IPS-20b (cell line): ENCODE measurements at regions not wholly inside any gene's neighbourhood (a gene's known extent, or its start where the extent isn't known, plus 50 kb on each side); places are given as distances from the start of the nearest gene placed in this dataset.

Source experiments
- H3K27ac ChIP-seq: one replicate; pipeline ENCODE4 v1.5.1; 2013; ENCODE audit warnings: low read length
- H3K27me3 ChIP-seq: 2 replicates; pipeline ENCODE4 v1.6.1; 2013; ENCODE audit warnings: mild to moderate bottlenecking, low read length, inconsistent platforms; ENCODE audit not compliant: insufficient read depth
- H3K36me3 ChIP-seq: 2 replicates; pipeline ENCODE4 v1.6.1; 2013; ENCODE audit warnings: low read depth, mild to moderate bottlenecking, inconsistent platforms, low read length, moderate library complexity; ENCODE audit not compliant: insufficient read depth
- H3K4me1 ChIP-seq: 2 replicates; pipeline ENCODE4 v1.6.1; 2013; ENCODE audit warnings: mild to moderate bottlenecking, control low read depth, inconsistent platforms, low read length, moderate library complexity; ENCODE audit not compliant: insufficient read depth
- H3K4me3 ChIP-seq: 2 replicates; pipeline ENCODE4 v1.5.1; 2013; ENCODE audit warnings: mild to moderate bottlenecking, low read length, inconsistent platforms
- H3K9ac ChIP-seq: 2 replicates; pipeline ENCODE4 v1.6.1; 2013; ENCODE audit warnings: low read depth, mild to moderate bottlenecking, inconsistent platforms, low read length, moderate library complexity
- H3K9me3 ChIP-seq: 2 replicates; pipeline ENCODE4 v1.6.1; 2013; ENCODE audit warnings: mild to moderate bottlenecking, low read depth, low read length, inconsistent platforms; ENCODE audit not compliant: insufficient read depth

DNA sequence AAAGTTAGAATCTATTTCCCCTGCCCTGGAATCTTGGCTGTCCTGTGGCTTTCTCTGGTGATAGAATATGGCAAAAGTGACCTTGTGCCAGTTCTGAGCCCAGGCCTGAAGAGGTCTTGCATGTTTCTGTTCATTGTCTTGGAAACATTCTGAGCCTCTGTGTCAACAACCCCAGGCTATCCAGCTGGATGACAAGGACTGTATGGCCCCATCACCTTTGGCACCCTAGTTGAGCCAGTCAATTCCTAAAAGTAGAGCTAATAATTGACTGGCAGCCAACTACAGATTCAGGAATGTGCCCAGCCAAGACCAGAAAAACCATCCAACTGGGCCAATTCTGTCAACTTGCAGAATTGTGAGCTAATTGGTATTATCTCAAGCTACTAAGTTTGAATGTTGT lies 514.1 kb upstream of the LARGE1 start:
- no peaks in the 10 kb centered on the region for H3K4me1 ChIP-seq
- no peaks in the 10 kb centered on the region for H3K36me3 ChIP-seq
- H3K27ac ChIP-seq = no peak overlapping the region
- no peak overlapping the region for H3K4me3 ChIP-seq
- no peaks in the 10 kb centered on the region for H3K9me3 ChIP-seq
- no peaks in the 10 kb centered on the region for H3K27me3 ChIP-seq
- no peak overlapping the region for H3K9ac ChIP-seq

DNA sequence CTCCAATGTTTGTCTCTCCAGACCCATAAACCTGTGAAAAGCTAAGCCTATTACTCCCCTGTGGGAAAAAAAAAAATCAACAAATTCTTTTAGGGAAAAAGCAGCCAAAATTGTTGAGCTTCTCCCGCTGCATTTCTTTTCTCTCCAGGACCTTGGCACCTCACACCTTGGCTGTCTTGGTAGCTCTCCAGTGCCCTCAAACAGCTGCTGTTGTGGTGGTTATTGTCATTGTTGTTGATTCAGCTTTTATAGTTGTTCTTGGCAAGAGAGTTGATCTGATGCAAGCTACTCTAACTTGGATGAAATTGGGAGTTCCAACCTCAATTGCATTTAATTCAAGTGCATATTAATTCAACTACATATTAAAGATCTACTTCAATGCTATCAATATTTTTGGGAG lies 516.9 kb upstream of the LARGE1 start:
- Histone ChIP-seq H3K9me3 (no peaks in the 10 kb centered on the region), H3K27ac (no peak overlapping the region), H3K36me3 (no peaks in the 10 kb centered on the region), H3K9ac (no peak overlapping the region), H3K27me3 (no peaks in the 10 kb centered on the region), H3K4me1 (no peaks in the 10 kb centered on the region), H3K4me3 (no peak overlapping the region)

DNA sequence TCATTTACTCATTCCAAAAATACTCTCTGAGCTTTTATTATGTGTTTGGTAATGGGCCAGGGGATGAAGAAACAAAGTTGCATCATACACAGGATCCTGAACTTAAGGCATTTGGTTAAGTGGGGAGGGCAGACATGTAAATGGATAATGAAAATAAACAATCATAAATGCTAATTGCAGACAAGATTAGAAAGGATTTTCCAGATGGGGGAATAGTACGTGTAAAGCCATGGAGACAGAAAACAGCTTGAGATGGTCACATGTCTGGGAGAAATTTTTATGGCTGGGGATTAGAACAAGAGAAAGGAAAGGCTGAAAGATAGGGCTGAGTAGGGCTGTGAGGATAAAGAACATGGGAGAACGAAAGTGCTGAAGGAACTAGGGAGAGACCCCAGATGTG lies 534.3 kb upstream of the LARGE1 start:
- no peaks in the 10 kb centered on the region for H3K27me3 ChIP-seq
- H3K4me3 ChIP-seq = no peak overlapping the region
- H3K9ac ChIP-seq = no peak overlapping the region
- no peaks in the 10 kb centered on the region for H3K36me3 ChIP-seq
- H3K4me1 ChIP-seq = no peaks in the 10 kb centered on the region
- H3K9me3 ChIP-seq = no peaks in the 10 kb centered on the region
- H3K27ac ChIP-seq = no peak overlapping the region

DNA sequence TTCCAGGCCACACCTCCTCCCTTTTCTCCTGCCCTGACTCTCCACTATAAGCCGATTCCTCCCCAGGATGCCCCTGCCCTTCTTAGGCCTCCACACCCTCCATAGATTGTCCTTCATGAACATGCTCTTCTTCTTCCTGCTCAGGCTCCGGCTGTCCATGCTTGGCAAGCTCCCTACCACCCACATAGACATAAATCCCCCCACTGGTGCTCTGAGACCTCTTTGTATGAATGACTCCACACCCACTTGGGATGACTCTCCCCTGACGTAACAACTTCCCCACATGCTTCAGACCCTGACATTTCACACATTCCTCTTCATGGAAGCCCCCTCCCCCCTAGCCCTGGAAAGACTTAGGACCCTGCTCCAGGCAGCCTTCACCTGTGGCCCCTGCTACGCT lies 542.5 kb upstream of the LARGE1 start:
- H3K9me3 ChIP-seq = no peaks in the 10 kb centered on the region
- H3K27me3 ChIP-seq = no peaks in the 10 kb centered on the region
- no peak overlapping the region for H3K27ac ChIP-seq
- H3K4me3 ChIP-seq = no peak overlapping the region
- no peak overlapping the region for H3K9ac ChIP-seq
- H3K4me1 ChIP-seq = no peaks in the 10 kb centered on the region
- H3K36me3 ChIP-seq = no peaks in the 10 kb centered on the region

DNA sequence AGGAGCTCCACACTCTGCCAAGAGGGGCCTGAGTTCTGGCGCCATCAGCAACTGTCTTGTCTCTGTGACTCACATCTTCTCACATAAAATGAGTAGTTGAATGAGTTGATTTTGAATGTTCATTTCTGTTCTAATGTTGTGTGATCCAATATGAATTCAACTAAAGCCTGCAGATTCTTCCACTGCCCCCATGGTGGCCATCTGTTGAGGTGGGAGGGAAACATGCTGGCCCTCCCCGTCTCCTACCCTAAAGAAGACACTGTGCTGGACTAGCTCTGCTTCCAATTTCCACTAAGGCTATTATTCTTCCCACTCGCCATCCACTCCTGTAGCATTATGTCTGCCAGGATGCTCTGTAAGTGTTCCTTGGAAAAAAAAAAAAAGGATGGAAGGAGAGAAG lies 555.6 kb upstream of the LARGE1 start:
- no peak overlapping the region for H3K9ac ChIP-seq
- no peaks in the 10 kb centered on the region for H3K36me3 ChIP-seq
- H3K9me3 ChIP-seq = peaks cover 4% of the 10 kb centered on the region; the same call in 1 of the 2 replicates
- H3K4me1 ChIP-seq = no peaks in the 10 kb centered on the region
- H3K27ac ChIP-seq = no peak overlapping the region
- H3K4me3 ChIP-seq = no peak overlapping the region
- H3K27me3 ChIP-seq = no peaks in the 10 kb centered on the region

DNA sequence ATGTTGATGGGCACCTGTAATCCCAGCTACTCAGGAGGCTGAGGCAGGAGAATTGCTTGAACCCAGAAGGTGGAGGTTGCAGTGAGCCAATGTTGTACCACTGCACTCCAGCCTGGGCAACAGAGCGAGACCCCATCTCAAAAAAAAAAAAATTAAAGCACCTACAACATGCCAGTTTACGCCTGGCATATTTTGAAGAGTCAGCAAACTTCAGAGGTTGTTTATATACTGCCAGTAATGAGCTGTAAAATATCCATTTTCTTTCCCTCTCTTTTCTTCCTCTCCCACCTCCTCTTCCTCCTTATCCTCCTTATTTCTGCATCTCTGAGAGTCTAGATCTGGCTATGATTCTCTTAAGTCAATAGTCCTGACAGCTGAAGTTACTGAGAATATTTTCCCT lies 556.5 kb upstream of the LARGE1 start:
- H3K9ac ChIP-seq = no peak overlapping the region

DNA sequence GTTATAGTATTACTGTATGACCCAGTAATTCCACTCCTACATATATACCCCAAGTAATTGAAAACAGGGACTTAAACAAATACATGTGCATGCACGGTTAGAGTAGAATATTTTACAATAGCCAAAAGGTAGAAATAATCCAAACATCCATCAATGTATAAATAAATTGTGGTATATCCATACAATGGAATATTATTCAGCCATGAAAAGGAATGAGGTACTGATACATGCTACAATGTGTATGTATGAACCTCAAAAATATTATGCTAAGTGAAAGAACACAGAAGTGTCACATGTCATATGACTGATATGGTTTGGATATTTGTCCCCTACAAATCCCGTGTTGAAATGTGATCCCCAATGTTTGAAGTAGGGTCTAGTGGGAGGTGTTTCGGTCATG lies 560.8 kb upstream of the LARGE1 start:
- no peak overlapping the region for H3K27ac ChIP-seq
- H3K9me3 ChIP-seq = peaks cover 10% of the 10 kb centered on the region; the same call in 1 of the 2 replicates
- H3K9ac ChIP-seq = no peak overlapping the region
- no peak overlapping the region for H3K4me3 ChIP-seq
- no peaks in the 10 kb centered on the region for H3K4me1 ChIP-seq
- no peaks in the 10 kb centered on the region for H3K36me3 ChIP-seq
- no peaks in the 10 kb centered on the region for H3K27me3 ChIP-seq

More for the DNA sequence above, 556.5 kb upstream of the LARGE1 start:
- no peak overlapping the region for H3K4me3 ChIP-seq
- H3K4me1 ChIP-seq = no peaks in the 10 kb centered on the region
- H3K27me3 ChIP-seq = no peaks in the 10 kb centered on the region
- no peak overlapping the region for H3K27ac ChIP-seq
- H3K36me3 ChIP-seq = no peaks in the 10 kb centered on the region
- H3K9me3 ChIP-seq = peaks cover 10% of the 10 kb centered on the region; the same call in 1 of the 2 replicates

DNA sequence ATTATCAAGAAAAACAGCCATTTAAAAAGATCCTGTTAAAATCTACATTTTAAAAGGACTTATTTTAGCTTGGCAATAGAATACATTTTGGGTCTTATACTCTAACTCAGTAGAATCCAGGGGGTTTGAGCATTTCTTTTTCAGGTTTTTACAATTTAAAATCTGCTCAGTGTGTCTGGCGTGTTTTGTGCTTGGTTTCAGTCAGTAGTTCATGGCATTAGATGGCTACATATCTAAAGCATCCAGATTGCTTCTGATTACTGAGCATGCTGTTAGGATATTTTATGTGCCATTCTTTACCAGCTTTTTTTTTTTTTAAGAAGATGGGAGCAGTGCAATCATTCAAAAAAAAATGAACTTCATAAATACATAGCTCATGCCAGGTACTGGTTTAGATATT lies 566.1 kb upstream of the LARGE1 start:
- no peak overlapping the region for H3K27ac ChIP-seq
- H3K27me3 ChIP-seq = no peaks in the 10 kb centered on the region
- no peaks in the 10 kb centered on the region for H3K36me3 ChIP-seq
- peaks cover 2% of the 10 kb centered on the region; the same call in 1 of the 2 replicates for H3K9me3 ChIP-seq
- no peak overlapping the region for H3K9ac ChIP-seq
- no peak overlapping the region for H3K4me3 ChIP-seq
- no peaks in the 10 kb centered on the region for H3K4me1 ChIP-seq

DNA sequence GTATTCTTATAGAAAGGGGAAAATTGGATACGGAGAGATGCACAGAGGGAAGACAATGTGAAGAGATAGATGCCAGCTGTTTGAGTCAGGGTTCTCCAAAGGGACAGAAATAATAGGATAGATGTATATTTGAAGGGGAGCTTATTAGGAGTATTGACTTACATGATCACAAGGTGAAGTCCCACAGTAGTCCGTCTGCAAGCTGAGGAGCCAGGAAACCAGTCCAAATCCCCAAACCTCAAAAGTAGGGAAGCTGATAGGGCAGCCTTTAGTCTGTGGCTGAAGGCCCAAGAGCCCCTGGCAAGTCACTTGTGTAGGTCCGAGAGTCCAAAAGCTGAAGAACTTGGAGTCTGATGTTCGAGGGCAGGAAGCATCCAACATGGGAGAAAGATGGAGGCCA lies 569.6 kb upstream of the LARGE1 start:
- H3K9ac ChIP-seq = no peak overlapping the region
- H3K4me3 ChIP-seq = no peak overlapping the region
- H3K9me3 ChIP-seq = peaks cover 8% of the 10 kb centered on the region; the same call in 1 of the 2 replicates
- H3K27ac ChIP-seq = no peak overlapping the region
- no peaks in the 10 kb centered on the region for H3K27me3 ChIP-seq
- H3K4me1 ChIP-seq = no peaks in the 10 kb centered on the region
- H3K36me3 ChIP-seq = no peaks in the 10 kb centered on the region

DNA sequence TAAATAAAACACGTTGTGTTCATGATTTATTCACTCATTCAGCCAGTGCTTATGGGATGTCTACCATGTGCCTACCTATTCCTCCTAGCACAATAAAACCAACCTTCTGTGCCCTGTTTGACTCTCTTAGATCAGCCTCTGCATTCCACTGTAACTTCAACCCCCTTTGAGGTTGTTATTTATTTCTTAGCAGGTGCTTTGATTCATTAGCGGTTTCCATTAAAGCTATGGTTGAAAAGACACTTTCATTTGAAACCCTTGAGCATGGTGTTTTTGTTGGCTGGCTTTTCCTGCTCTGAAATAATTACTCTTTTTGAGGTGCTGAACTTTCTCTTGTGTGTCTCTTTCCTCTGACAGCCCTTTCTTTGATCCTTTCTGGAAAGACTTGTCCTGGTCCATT lies 570.6 kb upstream of the LARGE1 start:
- Histone ChIP-seq H3K9ac (no peak overlapping the region), H3K36me3 (no peaks in the 10 kb centered on the region), H3K27ac (no peak overlapping the region), H3K9me3 (peaks cover 8% of the 10 kb centered on the region; the same call in 1 of the 2 replicates), H3K4me1 (no peaks in the 10 kb centered on the region), H3K4me3 (no peak overlapping the region), H3K27me3 (no peaks in the 10 kb centered on the region)

DNA sequence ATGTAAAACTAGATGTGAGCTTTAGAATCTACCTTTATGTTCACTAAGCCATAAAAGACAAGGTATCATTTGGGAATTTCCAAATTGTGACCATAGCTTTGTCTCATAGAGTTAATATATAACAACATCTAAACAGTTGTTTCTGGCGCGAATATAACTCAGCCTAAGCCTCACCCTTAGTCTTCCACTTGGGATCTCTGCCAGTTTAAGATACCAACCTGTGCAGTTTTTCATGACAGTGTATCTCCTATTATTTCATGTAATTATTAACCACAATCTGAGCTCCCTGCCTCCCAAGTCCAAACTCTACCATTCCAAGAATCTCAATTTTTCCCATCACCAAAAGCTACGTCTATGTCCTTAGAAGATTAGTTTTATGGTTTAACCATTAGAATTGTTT lies 572.5 kb upstream of the ISX start:
- Histone ChIP-seq H3K27me3 (no peaks in the 10 kb centered on the region), H3K36me3 (no peaks in the 10 kb centered on the region), H3K4me1 (no peaks in the 10 kb centered on the region), H3K27ac (no peak overlapping the region), H3K9ac (no peak overlapping the region), H3K9me3 (peaks cover 8% of the 10 kb centered on the region; the same call in 1 of the 2 replicates), H3K4me3 (no peak overlapping the region)

DNA sequence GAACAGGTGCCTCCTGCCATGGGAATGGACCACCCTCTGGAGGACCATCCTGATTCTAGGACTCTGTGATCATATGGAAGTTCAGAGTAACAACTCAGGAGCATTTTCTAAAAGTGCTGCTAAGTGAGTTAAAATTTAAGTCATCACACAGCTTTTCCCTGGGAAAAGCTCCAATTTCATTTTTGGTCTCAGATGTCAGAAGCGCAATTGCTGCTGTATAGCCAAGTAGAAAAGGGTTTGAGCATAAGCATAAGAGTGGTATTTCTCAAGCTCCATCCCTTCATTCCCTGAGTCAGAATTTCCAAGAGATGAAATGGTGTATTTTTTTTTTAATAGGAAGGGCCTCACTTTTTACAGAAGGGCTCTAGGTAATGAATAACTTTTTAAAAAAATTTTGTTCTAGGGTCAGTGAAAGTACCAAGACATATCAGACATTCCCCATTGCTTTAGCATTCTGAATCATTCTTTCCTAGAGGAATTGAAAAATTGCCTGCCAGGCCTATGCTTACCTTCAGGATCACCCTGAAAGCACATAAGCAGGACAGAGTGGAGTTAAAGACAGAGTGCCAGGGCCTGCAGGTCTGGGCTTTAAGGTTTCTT lies 564.5 kb upstream of the ISX start:
- Histone ChIP-seq H3K36me3 (no peaks in the 10 kb centered on the region), H3K4me3 (no peak overlapping the region), H3K27me3 (no peaks in the 10 kb centered on the region), H3K4me1 (no peaks in the 10 kb centered on the region), H3K9ac (no peak overlapping the region), H3K27ac (no peak overlapping the region), H3K9me3 (peaks cover 5% of the 10 kb centered on the region)
